Spleen (tissue), 11 donors: ENCODE measurements at regions not wholly inside any gene's neighbourhood (a gene's known extent, or its start where the extent isn't known, plus 50 kb on each side); places are given as distances from the start of the nearest gene placed in this dataset.

ENCODE experiments used
- DNase-seq: peaks from one replicate; pipeline ENCODE4 v3.0.0-alpha.2; 2020
- H3K27ac ChIP-seq, 8 donors: fragments of 200-600 bp; sonication (generic) in 7 of 8; 1 replicate in 4 of 8; 2 replicates in 4 of 8; pipeline versions ENCODE4 v1.5.0 to v1.8.0; 2016 to 2021; ENCODE audit warnings: inconsistent platforms in 4 of 8, mild to moderate bottlenecking in 4 of 8, moderate library complexity in 1 of 8
- H3K27me3 ChIP-seq, 7 donors: fragments of 200-600 bp; sonication (generic) in 6 of 7; replicated peaks in 1 of 7; 1 replicate in 4 of 7; 2 replicates in 3 of 7; pipeline versions ENCODE4 v1.5.0 to v1.8.0; 2016 to 2021; ENCODE audit warnings: inconsistent platforms in 3 of 7, mild to moderate bottlenecking in 1 of 7
- H3K36me3 ChIP-seq, 6 donors: fragments of 200-600 bp; sonication (generic) in 5 of 6; 1 replicate in 4 of 6; 2 replicates in 2 of 6; pipeline versions ENCODE4 v1.5.0 to v1.8.0; 2016 to 2021; ENCODE audit warnings: inconsistent platforms in 2 of 6
- H3K4me1 ChIP-seq, 6 donors: fragments of 200-600 bp; sonication (generic) in 5 of 6; 1 replicate in 3 of 6; 2 replicates in 3 of 6; pipeline versions ENCODE4 v1.5.0 to v1.8.0; 2016 to 2021; ENCODE audit warnings: inconsistent platforms in 3 of 6
- H3K4me3 ChIP-seq, 8 donors: fragments of 200-600 bp; sonication (generic) in 7 of 8; 1 replicate in 4 of 8; 2 replicates in 4 of 8; pipeline versions ENCODE4 v1.5.0 to v1.8.0; 2016 to 2021; ENCODE audit warnings: inconsistent platforms in 4 of 8, mild to moderate bottlenecking in 4 of 8, moderate library complexity in 2 of 8
- H3K9me3 ChIP-seq, 8 donors: fragments of 200-600 bp; sonication (generic) in 7 of 8; 1 replicate in 4 of 8; 2 replicates in 4 of 8; pipeline versions ENCODE4 v1.5.0 to v1.8.0; 2016 to 2021; ENCODE audit warnings: inconsistent platforms in 4 of 8
- CTCF ChIP-seq, 11 experiments: fragments of 200-600 bp in 7 of 11; fragments of 450-650 bp in 4 of 11; sonication (generic) in 4 of 11; IDR thresholded peaks in 8 of 11; conservative IDR thresholded peaks in 3 of 11; 1 replicate in 7 of 11; 2 replicates in 4 of 11; pipeline versions ENCODE4 v1.4.0 to v1.8.0; 2016 to 2021; ENCODE audit warnings: antibody characterized with exemption in 11 of 11, inconsistent platforms in 4 of 11, mild to moderate bottlenecking in 1 of 11
- POLR2A ChIP-seq, 3 donors: fragments of 450-650 bp; IDR thresholded peaks; one replicate each; pipeline ENCODE4 v1.5.1; 2017; ENCODE audit warnings: antibody characterized with exemption in 3 of 3, mild to moderate bottlenecking in 1 of 3
- POLR2AphosphoS5 ChIP-seq, 3 donors: sonication (generic); formaldehyde crosslinking; IDR thresholded peaks; one replicate each; pipeline ENCODE4 v1.5.1; 2017; ENCODE audit warnings: antibody characterized with exemption in 3 of 3
- WGBS, 5 donors: extraction: QIAGEN DNeasy Blood & Tissue Kit in 3 of 5; methylation state at CpG; one replicate each; pipeline versions ENCODE4 v1.1.5 to v1.1.7; 2013 to 2018; 5-methylcytosine and 5-hydroxymethylcytosine counted together
- intact Hi-C: fragments of 100-400 bp; cut with DNase I; formaldehyde crosslinking; loops from one replicate; pipeline ENCODE4 v1.15.0; 2023; ENCODE audit warnings: low total_unique reads
- donor health status: healthy with polysubstance abuse.
- donor health status: DM: no; HTN: no; CAD: no; lungs with moderate emphysema.
- donor health status: DM: no; HTN: no; CAD: no.
- donor health status: Bipolar disorder and iron deficiency.
- donor health status: healthy.
- donor health status: DM: no; HTN: no; CAD: no.
- donor health status: DM: yes; HTN: yes; CAD: no.

DNA sequence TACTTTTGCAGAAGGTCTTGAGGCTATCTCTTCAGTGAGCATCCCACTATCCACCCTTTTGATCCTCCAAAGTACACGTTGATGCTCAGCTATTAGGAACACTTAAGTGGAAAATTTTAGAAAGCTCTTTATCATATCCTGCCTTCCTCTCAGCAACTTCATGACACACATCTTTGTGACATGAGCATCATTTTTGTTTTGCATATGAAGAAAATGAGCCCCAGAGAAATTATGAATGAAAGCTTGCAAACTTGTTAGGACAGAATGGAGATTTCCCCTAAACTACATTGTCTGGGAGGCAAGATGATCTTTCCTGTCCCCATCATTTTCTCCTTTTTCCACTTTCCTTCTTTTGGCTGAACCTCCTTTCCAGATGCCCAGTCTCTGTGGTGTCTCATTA, 239.4 kb upstream of the PIK3R1 start:
- Histone ChIP-seq H3K27me3 (no peaks in the 10 kb centered on the region), H3K27ac (no peak overlapping the region), H3K4me1 (peaks cover 0 to 27% (median 8%) of the 10 kb centered on the region in 6 donors), H3K36me3 (no peaks in the 10 kb centered on the region), H3K9me3 (no peaks in the 10 kb centered on the region), H3K4me3 (no peak overlapping the region)
- 48 to 62% (median 56%) methylated on average over 1 of the region's 1 CpG for WGBS, 5 donors
- intact Hi-C loops = no loop called here
- TF ChIP-seq POLR2AphosphoS5 (IDR thresholded peaks at IDR 0.05) (no peak), POLR2A (IDR thresholded peaks at IDR 0.05) (no peak), CTCF (IDR thresholded peaks at IDR 0.05 in 8 of 11, conservative IDR thresholded peaks at IDR 0.05 in 3 of 11) (no peak)
- DNase-seq = no peak

- no peaks in the 10 kb centered on the region for H3K9me3 ChIP-seq
- no peaks in the 10 kb centered on the region for H3K27me3 ChIP-seq
- no peak overlapping the region for H3K27ac ChIP-seq
- DNase-seq = no peak
- intact Hi-C loops = no loop called here
- H3K4me1 ChIP-seq = peaks cover 0 to 33% (median 10%) of the 10 kb centered on the region in 6 donors
- no peak overlapping the region for H3K4me3 ChIP-seq
- no peak for TF ChIP-seq POLR2A (IDR thresholded peaks at IDR 0.05)
- TF ChIP-seq CTCF (IDR thresholded peaks at IDR 0.05 in 8 of 11, conservative IDR thresholded peaks at IDR 0.05 in 3 of 11) = no peak
- no peak for TF ChIP-seq POLR2AphosphoS5 (IDR thresholded peaks at IDR 0.05)
- no peaks in the 10 kb centered on the region for H3K36me3 ChIP-seq
Measured at GRCh38 chr5:67974471-67974870, 241.1 kb upstream of the PIK3R1 start.

- TF ChIP-seq CTCF (IDR thresholded peaks at IDR 0.05 in 8 of 11, conservative IDR thresholded peaks at IDR 0.05 in 3 of 11) (no peak), POLR2A (IDR thresholded peaks at IDR 0.05) (no peak), POLR2AphosphoS5 (IDR thresholded peaks at IDR 0.05) (no peak)
- no peaks in the 10 kb centered on the region for H3K36me3 ChIP-seq
- intact Hi-C loops = no loop called here
- no peak overlapping the region for H3K4me3 ChIP-seq
- H3K27me3 ChIP-seq = no peaks in the 10 kb centered on the region
- H3K4me1 ChIP-seq = peaks cover 0 to 33% (median 10%) of the 10 kb centered on the region in 6 donors
- no peaks in the 10 kb centered on the region for H3K9me3 ChIP-seq
- H3K27ac ChIP-seq = no peak overlapping the region
- no peak for DNase-seq
Measured at GRCh38 chr5:67974054-67974453, 241.5 kb upstream of the PIK3R1 start.

- intact Hi-C loops = no loop called here
- no peaks in the 10 kb centered on the region for H3K36me3 ChIP-seq
- H3K27ac ChIP-seq = peak overlapping the region in 6 of 8 donors; percentile 2 to 70 (median 46)
- TF ChIP-seq CTCF (IDR thresholded peaks at IDR 0.05 in 8 of 11, conservative IDR thresholded peaks at IDR 0.05 in 3 of 11) = no peak
- TF ChIP-seq POLR2A (IDR thresholded peaks at IDR 0.05) = no peak
- TF ChIP-seq POLR2AphosphoS5 (IDR thresholded peaks at IDR 0.05) = no peak
- peaks cover 0 to 25% (median 6%) of the 10 kb centered on the region in 6 donors for H3K4me1 ChIP-seq
- H3K27me3 ChIP-seq = no peaks in the 10 kb centered on the region
- H3K4me3 ChIP-seq = no peak overlapping the region
- 26 to 44% (median 35%) methylated on average over 5 of the region's 5 CpGs for WGBS, 5 donors
- DNase-seq = no peak
- H3K9me3 ChIP-seq = no peaks in the 10 kb centered on the region
Measured at GRCh38 chr5:67971971-67972821, 243.4 kb upstream of the PIK3R1 start.
